ENCODE measurements at regions not wholly inside any gene's neighbourhood (a gene's known extent, or its start where the extent isn't known, plus 50 kb on each side); places are given as distances from the start of the nearest gene placed in this dataset.

GRCh38 chr16:85180047-85180826 lies 68.0 kb upstream of the CIBAR2 start:
- DNase-seq (ENCODE audit: low read depth): no peak
- Mint-ChIP-seq H3K4me3 (ENCODE audit: unreplicated experiment) (no peak overlapping the region), H3K4me1 (ENCODE audit: low read depth, unreplicated experiment) (no peaks in the 10 kb centered on the region), H3K27me3 (ENCODE audit: low read depth, unreplicated experiment) (peaks cover 7% of the 10 kb centered on the region), H3K9me3 (ENCODE audit: unreplicated experiment) (peaks cover 16% of the 10 kb centered on the region), H3K27ac (ENCODE audit: unreplicated experiment) (no peak overlapping the region), H3K36me3 (ENCODE audit: low read depth, unreplicated experiment) (peaks cover 31% of the 10 kb centered on the region)
- peaks cover 85% of the 10 kb centered on the region for H3K79me2 ChIP-seq (ENCODE audit: insufficient read depth, low read length)
- H3K4me2 ChIP-seq (ENCODE audit: low read length): no peak overlapping the region
- peaks cover 80% of the 10 kb centered on the region for H4K20me1 ChIP-seq (ENCODE audit: insufficient read depth, low read length)
- peaks cover 10% of the 10 kb centered on the region for H3K9me3 ChIP-seq (ENCODE audit: insufficient read depth, low read depth, low read length)
- no peaks in the 10 kb centered on the region for H3K27me3 ChIP-seq (ENCODE audit: insufficient read depth, low read length)
- no peak overlapping the region for H3K27ac ChIP-seq (ENCODE audit: low read depth, low read length)
- no peak overlapping the region for H2AFZ ChIP-seq (ENCODE audit: low read depth, low read length)
- TF ChIP-seq EZH2 (IDR thresholded peaks at IDR 0.05; ENCODE audit: insufficient read depth, low read length): no peak
- TF ChIP-seq, protein P1, sequence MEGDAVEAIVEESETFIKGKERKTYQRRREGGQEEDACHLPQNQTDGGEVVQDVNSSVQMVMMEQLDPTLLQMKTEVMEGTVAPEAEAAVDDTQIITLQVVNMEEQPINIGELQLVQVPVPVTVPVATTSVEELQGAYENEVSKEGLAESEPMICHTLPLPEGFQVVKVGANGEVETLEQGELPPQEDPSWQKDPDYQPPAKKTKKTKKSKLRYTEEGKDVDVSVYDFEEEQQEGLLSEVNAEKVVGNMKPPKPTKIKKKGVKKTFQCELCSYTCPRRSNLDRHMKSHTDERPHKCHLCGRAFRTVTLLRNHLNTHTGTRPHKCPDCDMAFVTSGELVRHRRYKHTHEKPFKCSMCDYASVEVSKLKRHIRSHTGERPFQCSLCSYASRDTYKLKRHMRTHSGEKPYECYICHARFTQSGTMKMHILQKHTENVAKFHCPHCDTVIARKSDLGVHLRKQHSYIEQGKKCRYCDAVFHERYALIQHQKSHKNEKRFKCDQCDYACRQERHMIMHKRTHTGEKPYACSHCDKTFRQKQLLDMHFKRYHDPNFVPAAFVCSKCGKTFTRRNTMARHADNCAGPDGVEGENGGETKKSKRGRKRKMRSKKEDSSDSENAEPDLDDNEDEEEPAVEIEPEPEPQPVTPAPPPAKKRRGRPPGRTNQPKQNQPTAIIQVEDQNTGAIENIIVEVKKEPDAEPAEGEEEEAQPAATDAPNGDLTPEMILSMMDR (IDR thresholded peaks at IDR 0.05; ENCODE audit: insufficient read depth, low read depth, low read length): no peak
- no peak overlapping the region for H3K4me3 ChIP-seq (ENCODE audit: insufficient read depth, low read depth, low read length)
- peaks cover 7% of the 10 kb centered on the region for H3K36me3 ChIP-seq (ENCODE audit: insufficient read depth, low read length)
- H3K4me1 ChIP-seq (ENCODE audit: insufficient read depth, low read length): peaks cover 7% of the 10 kb centered on the region
- no peak for FAIRE-seq
- H3K9ac ChIP-seq (ENCODE audit: low read length): no peak overlapping the region

DNA sequence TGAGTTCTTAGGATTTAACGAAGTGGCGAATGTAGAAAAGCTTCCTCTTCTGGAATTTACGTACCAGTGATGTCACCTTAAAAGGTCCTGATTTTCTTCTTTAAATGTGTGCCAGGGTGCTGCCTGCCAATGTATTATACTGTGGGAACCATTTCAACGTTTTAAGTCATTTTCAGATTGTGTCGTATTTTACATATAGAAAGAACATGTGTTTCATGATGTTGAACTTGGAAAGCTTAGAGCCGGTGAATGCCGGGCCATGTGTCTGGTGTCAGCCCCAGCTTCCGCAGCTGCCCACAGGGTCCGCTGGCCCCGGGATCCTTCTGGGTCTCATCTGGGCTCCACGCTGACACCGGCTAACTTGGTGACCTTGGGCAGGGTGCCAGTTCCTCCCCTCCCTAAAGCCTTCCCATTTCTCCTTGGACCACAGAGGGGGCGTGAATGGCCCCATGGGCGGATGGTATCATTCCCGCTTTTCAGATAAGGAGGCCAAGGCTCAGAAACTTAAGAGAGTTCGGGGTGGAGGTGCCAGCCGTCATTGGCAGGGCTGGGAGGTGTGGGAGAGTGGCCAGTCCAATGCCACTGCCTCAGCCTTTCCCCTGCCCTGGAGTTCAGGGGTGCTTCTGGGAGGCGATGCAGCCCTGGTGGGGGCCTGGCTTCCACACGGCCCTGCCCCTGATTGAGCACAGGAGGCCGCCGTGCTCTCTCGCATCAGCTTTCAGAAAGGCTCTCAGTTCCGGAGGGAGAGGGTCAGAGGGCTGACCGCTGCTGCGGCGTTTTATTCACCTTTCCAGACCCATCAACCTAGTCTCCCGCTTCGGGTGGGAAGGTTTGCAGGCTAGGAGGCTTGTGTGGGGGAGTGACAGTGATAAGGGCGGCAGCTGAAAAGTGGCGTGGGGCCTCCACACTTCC lies 68.8 kb upstream of the CIBAR2 start:
- DNase-seq (ENCODE audit: low read depth) (no peak), FAIRE-seq (no peak)
- Histone ChIP-seq H3K79me2 (ENCODE audit: insufficient read depth, low read length) (peaks cover 81% of the 10 kb centered on the region), H3K4me3 (ENCODE audit: insufficient read depth, low read depth, low read length) (no peak overlapping the region), H3K36me3 (ENCODE audit: insufficient read depth, low read length) (peaks cover 7% of the 10 kb centered on the region), H3K4me2 (ENCODE audit: low read length) (no peak overlapping the region), H2AFZ (ENCODE audit: low read depth, low read length) (no peak overlapping the region), H4K20me1 (ENCODE audit: insufficient read depth, low read length) (peaks cover 77% of the 10 kb centered on the region), H3K4me1 (ENCODE audit: insufficient read depth, low read length) (peaks cover 7% of the 10 kb centered on the region), H3K27me3 (ENCODE audit: insufficient read depth, low read length) (no peaks in the 10 kb centered on the region), H3K27ac (ENCODE audit: low read depth, low read length) (no peak overlapping the region), H3K9me3 (ENCODE audit: insufficient read depth, low read depth, low read length) (peaks cover 10% of the 10 kb centered on the region), H3K9ac (ENCODE audit: low read length) (no peak overlapping the region)
- Mint-ChIP-seq H3K9me3 (ENCODE audit: unreplicated experiment) (peaks cover 16% of the 10 kb centered on the region), H3K27ac (ENCODE audit: unreplicated experiment) (no peak overlapping the region), H3K27me3 (ENCODE audit: low read depth, unreplicated experiment) (peaks cover 7% of the 10 kb centered on the region), H3K36me3 (ENCODE audit: low read depth, unreplicated experiment) (peaks cover 33% of the 10 kb centered on the region), H3K4me3 (ENCODE audit: unreplicated experiment) (no peak overlapping the region), H3K4me1 (ENCODE audit: low read depth, unreplicated experiment) (no peaks in the 10 kb centered on the region)
- TF ChIP-seq, protein P1 (IDR thresholded peaks at IDR 0.05; ENCODE audit: insufficient read depth, low read depth, low read length): no peak
- TF ChIP-seq EZH2 (IDR thresholded peaks at IDR 0.05; ENCODE audit: insufficient read depth, low read length): no peak
